K562 (cell line): ENCODE measurements at regions not wholly inside any gene's neighbourhood (a gene's known extent, or its start where the extent isn't known, plus 50 kb on each side); places are given as distances from the start of the nearest gene placed in this dataset.

Experiments used
- ATAC-seq: fragments of 200-7000 bp; cut with Tn5 transposase; 3 replicates; pipeline ENCODE4 v1.9.1; 2020; ENCODE audit warnings: moderate library complexity
- BruUV-seq: library from RNA; stranded (reverse); fragments of 400-500 nt; replicated peaks from 2 replicates; lab custom pipeline; 2021; lab: Mats Ljungman, UMichigan
- CTCF ChIA-PET: fragments of 300-600 bp; formaldehyde crosslinking; extraction: SDS; loops from one replicate; lab custom pipeline; 2021; ENCODE audit warnings: low intra/inter-chr PET ratio; lab: Yijun Ruan, JAX
- POLR2A ChIA-PET: fragments of 300-600, 350-650 bp; sonication (Branson Sonifier 250); formaldehyde crosslinking; extraction: SDS; loops from one replicate; lab custom pipeline; 2021; ENCODE audit warnings: antibody characterized with exemption, inconsistent platforms; lab: Yijun Ruan, JAX
- DNase-seq, 4 experiments: peaks; one replicate each; pipeline versions ENCODE4 v3.0.0 to v3.0.0-alpha.2; 2011 to 2018; ENCODE audit warnings: low spot score in 3 of 4, mixed read lengths in 3 of 4; ENCODE audit errors: extremely low read depth in 1 of 4
- FAIRE-seq: peaks from 2 replicates; lab custom pipeline; 2011; peaks lifted over from hg19 to GRCh38; lab: Jason Lieb, UNC
- H2AFZ ChIP-seq: 2 replicates; pipeline ENCODE4 v1.6.0; 2011; ENCODE audit warnings: low read depth, low read length, control low read depth, inconsistent platforms
- H3K27ac ChIP-seq: fragments of 200-600 bp; 3 replicates; pipeline ENCODE4 v1.8.0; 2011; ENCODE audit warnings: low read depth, mild to moderate bottlenecking, control low read depth, inconsistent platforms, low read length, moderate library complexity, mixed read lengths; ENCODE audit errors: extremely low read depth
- H3K27me3 ChIP-seq, 2 experiments: fragments of 300-600 bp in 1 of 2; 2 replicates in 1 of 2; 3 replicates in 1 of 2; pipeline versions ENCODE4 v1.6.0 to v1.8.0; 2011; ENCODE audit warnings: inconsistent platforms in 2 of 2, low read length in 2 of 2, mild to moderate bottlenecking in 1 of 2, mixed read lengths in 1 of 2, moderate library complexity in 1 of 2; ENCODE audit not compliant: control insufficient read depth in 2 of 2, insufficient read depth in 2 of 2
- H3K36me3 ChIP-seq: fragments of 300-600 bp; 3 replicates; pipeline ENCODE4 v1.8.0; 2011; ENCODE audit warnings: mild to moderate bottlenecking, low read length, inconsistent platforms; ENCODE audit not compliant: control insufficient read depth, insufficient read depth
- H3K4me1 ChIP-seq, 2 experiments: fragments of 200-600 bp in 1 of 2; replicated peaks in 1 of 2; 2 replicates in 1 of 2; 3 replicates in 1 of 2; pipeline versions ENCODE4 v1.5.1 to v1.8.0; 2011; ENCODE audit warnings: inconsistent platforms in 2 of 2, low read length in 2 of 2, mild to moderate bottlenecking in 1 of 2, mixed read lengths in 1 of 2, moderate library complexity in 1 of 2; ENCODE audit not compliant: control insufficient read depth in 2 of 2, insufficient read depth in 2 of 2
- H3K4me2 ChIP-seq: 2 replicates; pipeline ENCODE4 v1.6.1; 2011; ENCODE audit warnings: low read length, control low read depth, inconsistent platforms, mixed read lengths; ENCODE audit not compliant: insufficient read depth
- H3K4me3 ChIP-seq: fragments of 200-600 bp; sonication (generic), shearing (Covaris generic); 2 replicates; pipeline ENCODE4 v1.5.1; 2016; ENCODE audit warnings: control low read depth, inconsistent platforms
- H3K79me2 ChIP-seq: fragments of 200-600 bp; 3 replicates; pipeline ENCODE4 v1.8.0; 2011; ENCODE audit warnings: low read length, inconsistent platforms; ENCODE audit not compliant: control insufficient read depth, insufficient read depth
- H3K9ac ChIP-seq, 2 experiments: 2 replicates each; pipeline versions ENCODE4 v1.6.0 to v1.6.1; 2011; ENCODE audit warnings: low read depth in 2 of 2, low read length in 2 of 2, control low read depth in 1 of 2, inconsistent platforms in 1 of 2, mild to moderate bottlenecking in 1 of 2, mixed read lengths in 1 of 2; ENCODE audit not compliant: insufficient read depth in 1 of 2
- H3K9me1 ChIP-seq: one replicate; pipeline ENCODE4 v1.6.0; 2011; ENCODE audit warnings: inconsistent platforms, mild to moderate bottlenecking, low read length, moderate library complexity; ENCODE audit not compliant: control insufficient read depth, insufficient read depth
- H3K9me3 ChIP-seq: replicated peaks from 2 replicates; pipeline ENCODE4 v1.5.1; 2011; ENCODE audit warnings: low read depth, low read length, inconsistent platforms; ENCODE audit not compliant: control insufficient read depth, insufficient read depth
- H4K20me1 ChIP-seq: replicated peaks from 2 replicates; pipeline ENCODE4 v1.6.1; 2011; ENCODE audit warnings: low read length, inconsistent platforms, mixed read lengths; ENCODE audit not compliant: control insufficient read depth, insufficient read depth
- CREB1 ChIP-seq, 2 experiments: sonication (generic) in 1 of 2; formaldehyde crosslinking in 1 of 2; IDR thresholded peaks; 2 replicates each; pipeline versions ENCODE4 v1.6.1 to v1.8.0; 2012 to 2022; ENCODE audit warnings: inconsistent platforms in 1 of 2, mild to moderate bottlenecking in 1 of 2, missing genetic modification reagents in 1 of 2, moderate library complexity in 1 of 2
- E4F1 ChIP-seq: fragments of 250-450 bp; sonication (Bioruptor Pico); IDR thresholded peaks from 2 replicates; pipeline ENCODE4 v1.5.0; 2021; ENCODE audit warnings: mild to moderate bottlenecking, borderline replicate concordance
- KDM1A ChIP-seq, 2 experiments: fragments of 450-650 bp; IDR thresholded peaks; 2 replicates each; pipeline ENCODE4 v1.6.1; 2016; ENCODE audit warnings: mild to moderate bottlenecking in 2 of 2
- MAFG ChIP-seq: fragments of 450-650 bp; conservative IDR thresholded peaks from 2 replicates; pipeline ENCODE4 v1.6.1; 2016; ENCODE audit warnings: missing genetic modification characterization, missing compliant biosample characterization
- NFIX ChIP-seq: fragments of 250-450 bp; sonication (Bioruptor Pico); IDR thresholded peaks from 2 replicates; pipeline ENCODE4 v1.4.0; 2020; ENCODE audit warnings: low read depth, mild to moderate bottlenecking, moderate library complexity
- NR4A1 ChIP-seq, 2 experiments: fragments of 250-450 bp in 1 of 2; fragments of 450-650 bp in 1 of 2; sonication (Bioruptor Pico) in 1 of 2; IDR thresholded peaks; 2 replicates each; pipeline versions ENCODE4 v1.4.0 to v1.6.1; 2016 to 2020; ENCODE audit warnings: mild to moderate bottlenecking in 2 of 2, missing compliant biosample characterization in 1 of 2, missing genetic modification characterization in 1 of 2, moderate library complexity in 1 of 2
- POU5F1 ChIP-seq: fragments of 150-350 bp; IDR thresholded peaks from 2 replicates; pipeline ENCODE4 v1.6.1; 2014; ENCODE audit warnings: borderline replicate concordance, low read length, low read depth, mild to moderate bottlenecking; ENCODE audit not compliant: partially characterized antibody
- RBM17 ChIP-seq: fragments of 200-400 bp; formaldehyde crosslinking; IDR thresholded peaks from 2 replicates; pipeline ENCODE4 v1.6.1; 2017; ENCODE audit warnings: low read depth, mild to moderate bottlenecking, low read length, borderline replicate concordance
- SIRT6 ChIP-seq: IDR thresholded peaks from one replicate; pipeline ENCODE4 v1.6.1; 2012; ENCODE audit warnings: low read depth, mild to moderate bottlenecking, control low read depth, inconsistent platforms, low read length, moderate library complexity
- SRSF7 ChIP-seq: fragments of 200-400 bp; formaldehyde crosslinking; optimal IDR thresholded peaks from 2 replicates; pipeline ENCODE3; 2017; ENCODE audit warnings: mild to moderate bottlenecking, low read depth, low read length
- TEAD2 ChIP-seq: fragments of 450-650 bp; IDR thresholded peaks from 2 replicates; pipeline ENCODE4 v1.6.1; 2016; ENCODE audit warnings: missing genetic modification characterization, control low read depth, missing compliant biosample characterization
- YBX1 ChIP-seq: fragments of 450-650 bp; IDR thresholded peaks from 2 replicates; pipeline ENCODE4 v1.7.1; 2016; ENCODE audit warnings: mild to moderate bottlenecking
- WGBS: fragments of 100-300 bp; shearing (Covaris generic); methylation state at CpG from one replicate; pipeline ENCODE4 v1.1.6; 2016; ENCODE audit warnings: low coverage, mixed read lengths; ENCODE audit not compliant: insufficient coverage; ENCODE audit errors: missing lambda C conversion rate; 5-methylcytosine and 5-hydroxymethylcytosine counted together
- in situ Hi-C: fragments of 300-500 bp; cut with MboI; formaldehyde crosslinking; loops from 4 replicates; pipeline ENCODE4 v1.15.0; 2018; ENCODE audit warnings: inconsistent platforms, mixed read lengths
- intact Hi-C: fragments of 100-400 bp; cut with micrococcal nuclease; formaldehyde crosslinking; loops from 2 replicates; pipeline ENCODE4 v1.14.2; 2022
- TF ChIP-seq, protein P1 (sequence below), 3 experiments: IDR thresholded peaks in 2 of 3; conservative IDR thresholded peaks in 1 of 3; 2 replicates each; pipeline ENCODE4 v1.5.1; 2011 to 2012; ENCODE audit warnings: low read length in 3 of 3, mild to moderate bottlenecking in 3 of 3, control low read depth in 2 of 3, improper control_type of control experiment in 1 of 3, inconsistent platforms in 1 of 3, low read depth in 1 of 3, mixed read lengths in 1 of 3, moderate library complexity in 1 of 3; ENCODE audit not compliant: insufficient read depth in 2 of 3
- TF ChIP-seq, protein P2 (sequence below), 2 experiments: IDR thresholded peaks; 2 replicates each; pipeline ENCODE4 v1.6.1; 2011; ENCODE audit warnings: borderline replicate concordance in 1 of 2, control low read depth in 1 of 2, low read depth in 1 of 2, low read length in 1 of 2, mild to moderate bottlenecking in 1 of 2, mixed read lengths in 1 of 2, moderate library complexity in 1 of 2; ENCODE audit not compliant: insufficient read depth in 1 of 2, insufficient read length in 1 of 2, poor library complexity in 1 of 2, severe bottlenecking in 1 of 2; ENCODE audit errors: extremely low read depth in 1 of 2

- in situ Hi-C loops = no loop called here
- H3K27me3 ChIP-seq = no peaks in the 10 kb centered on the region
- H3K36me3 ChIP-seq = no peaks in the 10 kb centered on the region
- no peak overlapping the region for H3K9ac ChIP-seq
- POLR2A ChIA-PET = no interaction called here
- H3K4me3 ChIP-seq = no peak overlapping the region
- H3K4me1 ChIP-seq = no peaks in the 10 kb centered on the region
- FAIRE-seq = no peak
- H3K79me2 ChIP-seq = no peaks in the 10 kb centered on the region
- CTCF ChIA-PET = no interaction called here
- H3K27ac ChIP-seq = no peak overlapping the region
- TF ChIP-seq SIRT6 (no peak), TEAD2 (tag) (no peak), YBX1 (no peak), E4F1 (no peak), SRSF7 (no peak), NR4A1 (CRISPR knock-in tag; IDR thresholded peaks at IDR 0.05) (no peak), NR4A1 (tag; IDR thresholded peaks at IDR 0.05) (no peak), RBM17 (no peak), POU5F1 (no peak), CREB1 (IDR thresholded peaks at IDR 0.05) (no peak), CREB1 (CRISPR knock-in tag; IDR thresholded peaks at IDR 0.05) (no peak), KDM1A (IDR thresholded peaks at IDR 0.05) (no peak), NFIX (CRISPR knock-in tag) (no peak), MAFG (no peak)
- TF ChIP-seq, protein P1, sequence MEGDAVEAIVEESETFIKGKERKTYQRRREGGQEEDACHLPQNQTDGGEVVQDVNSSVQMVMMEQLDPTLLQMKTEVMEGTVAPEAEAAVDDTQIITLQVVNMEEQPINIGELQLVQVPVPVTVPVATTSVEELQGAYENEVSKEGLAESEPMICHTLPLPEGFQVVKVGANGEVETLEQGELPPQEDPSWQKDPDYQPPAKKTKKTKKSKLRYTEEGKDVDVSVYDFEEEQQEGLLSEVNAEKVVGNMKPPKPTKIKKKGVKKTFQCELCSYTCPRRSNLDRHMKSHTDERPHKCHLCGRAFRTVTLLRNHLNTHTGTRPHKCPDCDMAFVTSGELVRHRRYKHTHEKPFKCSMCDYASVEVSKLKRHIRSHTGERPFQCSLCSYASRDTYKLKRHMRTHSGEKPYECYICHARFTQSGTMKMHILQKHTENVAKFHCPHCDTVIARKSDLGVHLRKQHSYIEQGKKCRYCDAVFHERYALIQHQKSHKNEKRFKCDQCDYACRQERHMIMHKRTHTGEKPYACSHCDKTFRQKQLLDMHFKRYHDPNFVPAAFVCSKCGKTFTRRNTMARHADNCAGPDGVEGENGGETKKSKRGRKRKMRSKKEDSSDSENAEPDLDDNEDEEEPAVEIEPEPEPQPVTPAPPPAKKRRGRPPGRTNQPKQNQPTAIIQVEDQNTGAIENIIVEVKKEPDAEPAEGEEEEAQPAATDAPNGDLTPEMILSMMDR (IDR thresholded peaks at IDR 0.05 in 2 of 3, conservative IDR thresholded peaks at IDR 0.05 in 1 of 3; ENCODE audit: insufficient read depth in 2 of 3, low read depth in 1 of 3, low read length in 3 of 3) = no peak
- TF ChIP-seq, protein P2, sequence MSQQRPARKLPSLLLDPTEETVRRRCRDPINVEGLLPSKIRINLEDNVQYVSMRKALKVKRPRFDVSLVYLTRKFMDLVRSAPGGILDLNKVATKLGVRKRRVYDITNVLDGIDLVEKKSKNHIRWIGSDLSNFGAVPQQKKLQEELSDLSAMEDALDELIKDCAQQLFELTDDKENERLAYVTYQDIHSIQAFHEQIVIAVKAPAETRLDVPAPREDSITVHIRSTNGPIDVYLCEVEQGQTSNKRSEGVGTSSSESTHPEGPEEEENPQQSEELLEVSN (IDR thresholded peaks at IDR 0.05; ENCODE audit: borderline replicate concordance in 1 of 2, extremely low read depth in 1 of 2, insufficient read depth in 1 of 2, insufficient read length in 1 of 2, low read depth in 1 of 2, low read length in 1 of 2, poor library complexity in 1 of 2, severe bottlenecking in 1 of 2) = no peak
- H4K20me1 ChIP-seq = no peaks in the 10 kb centered on the region
- no peak for ATAC-seq
- BruUV-seq = no TSS peak
- no peak overlapping the region for H3K4me2 ChIP-seq
- H2AFZ ChIP-seq = no peak overlapping the region
- intact Hi-C loops = no loop called here
- H3K9me3 ChIP-seq = no peaks in the 10 kb centered on the region
- 0% methylated on average over 1 of the region's 1 CpG for WGBS
- H3K9me1 ChIP-seq = no peaks in the 10 kb centered on the region
- no peak for DNase-seq
These were observed 149.8 kb downstream of the GNAT3 start for GRCh38 chr7:80362010-80362618.
